ENCODE measurements at regions not wholly inside any gene's neighbourhood (a gene's known extent, or its start where the extent isn't known, plus 50 kb on each side); places are given as distances from the start of the nearest gene placed in this dataset.

DNA sequence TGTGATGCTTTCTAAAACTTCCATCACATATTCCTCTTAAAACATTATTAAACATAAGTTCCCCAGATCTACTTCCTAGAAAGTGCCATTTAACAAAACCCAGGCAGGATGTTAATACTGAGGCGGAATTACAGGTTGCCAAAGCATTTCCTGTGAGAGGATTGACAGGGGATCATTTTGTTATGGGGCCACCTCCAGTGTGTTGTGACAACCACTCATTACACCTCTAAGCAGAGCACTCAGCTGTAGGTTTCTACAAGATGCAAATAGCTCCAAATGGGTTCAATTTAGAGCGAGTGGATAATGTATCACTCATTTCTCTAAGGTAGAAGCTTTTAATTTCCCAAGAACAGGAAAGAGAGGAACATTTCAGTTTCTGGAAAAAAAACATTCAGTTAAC is 1429.5 kb upstream of the ACVR2A start:
- TF ChIP-seq, protein P1, sequence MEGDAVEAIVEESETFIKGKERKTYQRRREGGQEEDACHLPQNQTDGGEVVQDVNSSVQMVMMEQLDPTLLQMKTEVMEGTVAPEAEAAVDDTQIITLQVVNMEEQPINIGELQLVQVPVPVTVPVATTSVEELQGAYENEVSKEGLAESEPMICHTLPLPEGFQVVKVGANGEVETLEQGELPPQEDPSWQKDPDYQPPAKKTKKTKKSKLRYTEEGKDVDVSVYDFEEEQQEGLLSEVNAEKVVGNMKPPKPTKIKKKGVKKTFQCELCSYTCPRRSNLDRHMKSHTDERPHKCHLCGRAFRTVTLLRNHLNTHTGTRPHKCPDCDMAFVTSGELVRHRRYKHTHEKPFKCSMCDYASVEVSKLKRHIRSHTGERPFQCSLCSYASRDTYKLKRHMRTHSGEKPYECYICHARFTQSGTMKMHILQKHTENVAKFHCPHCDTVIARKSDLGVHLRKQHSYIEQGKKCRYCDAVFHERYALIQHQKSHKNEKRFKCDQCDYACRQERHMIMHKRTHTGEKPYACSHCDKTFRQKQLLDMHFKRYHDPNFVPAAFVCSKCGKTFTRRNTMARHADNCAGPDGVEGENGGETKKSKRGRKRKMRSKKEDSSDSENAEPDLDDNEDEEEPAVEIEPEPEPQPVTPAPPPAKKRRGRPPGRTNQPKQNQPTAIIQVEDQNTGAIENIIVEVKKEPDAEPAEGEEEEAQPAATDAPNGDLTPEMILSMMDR (IDR thresholded peaks at IDR 0.05) = no peak
- TF ChIP-seq POLR2A (IDR thresholded peaks at IDR 0.05) = no peak

Data from testis (tissue), 2 donors.